GM18870 (cell line): ENCODE measurements at regions not wholly inside any gene's neighbourhood (a gene's known extent, or its start where the extent isn't known, plus 50 kb on each side); places are given as distances from the start of the nearest gene placed in this dataset.

Experiments
- ATAC-seq: cut with Tn5 transposase; IDR thresholded peaks from one replicate; pipeline ENCODE4 v1.9.1; 2021; ENCODE audit warnings: moderate library complexity; ENCODE audit not compliant: unreplicated experiment

GRCh38 chr2:118738524-118739308, 108.7 kb downstream of the EN1 start:
- ATAC-seq = no peak

GRCh38 chr2:118738106-118738505, 109.3 kb downstream of the EN1 start:
- no peak for ATAC-seq

- no peak for ATAC-seq
Measured at GRCh38 chr2:118737684-118738083, 109.8 kb downstream of the EN1 start.

GRCh38 chr2:118732432-118732831, 115.0 kb downstream of the EN1 start:
- no peak for ATAC-seq

GRCh38 chr2:118731413-118731812, 116.0 kb downstream of the EN1 start:
- no peak for ATAC-seq

- no peak for ATAC-seq
Measured at GRCh38 chr2:118730405-118730804, 117.0 kb downstream of the EN1 start.

- no peak for ATAC-seq
Measured at GRCh38 chr2:118729760-118730159, 117.7 kb downstream of the EN1 start.

GRCh38 chr2:118728984-118729383, 118.5 kb downstream of the EN1 start:
- ATAC-seq = no peak

- ATAC-seq = no peak
Measured at GRCh38 chr2:118726821-118727220, 120.6 kb downstream of the EN1 start.

GRCh38 chr2:118723394-118723793, 124.1 kb downstream of the EN1 start:
- ATAC-seq = no peak

GRCh38 chr2:118722976-118723375, 124.5 kb downstream of the EN1 start:
- no peak for ATAC-seq

GRCh38 chr2:118721817-118722551, 125.5 kb downstream of the EN1 start:
- ATAC-seq = no peak

GRCh38 chr2:118720866-118721265, 126.6 kb downstream of the EN1 start:
- no peak for ATAC-seq

- no peak for ATAC-seq
Measured at GRCh38 chr2:118718921-118719320, 128.5 kb downstream of the EN1 start.

- no peak for ATAC-seq
Measured at GRCh38 chr2:118716102-118716501, 131.3 kb downstream of the EN1 start.

- ATAC-seq = no peak
Measured at GRCh38 chr2:118714118-118714517, 133.3 kb downstream of the EN1 start.

GRCh38 chr2:118711603-118712002, 135.8 kb downstream of the EN1 start:
- no peak for ATAC-seq

GRCh38 chr2:118710481-118710880, 137.0 kb downstream of the EN1 start:
- no peak for ATAC-seq

GRCh38 chr2:118709786-118710185, 137.7 kb downstream of the EN1 start:
- no peak for ATAC-seq

- no peak for ATAC-seq
Measured at GRCh38 chr2:118706844-118707243, 140.6 kb downstream of the EN1 start.

- ATAC-seq = no peak
Measured at GRCh38 chr2:118706371-118706770, 141.1 kb downstream of the EN1 start.

- no peak for ATAC-seq
Measured at GRCh38 chr2:118705032-118705431, 142.4 kb downstream of the EN1 start.
